ENCODE measurements at regions not wholly inside any gene's neighbourhood (a gene's known extent, or its start where the extent isn't known, plus 50 kb on each side); places are given as distances from the start of the nearest gene placed in this dataset.

DNA sequence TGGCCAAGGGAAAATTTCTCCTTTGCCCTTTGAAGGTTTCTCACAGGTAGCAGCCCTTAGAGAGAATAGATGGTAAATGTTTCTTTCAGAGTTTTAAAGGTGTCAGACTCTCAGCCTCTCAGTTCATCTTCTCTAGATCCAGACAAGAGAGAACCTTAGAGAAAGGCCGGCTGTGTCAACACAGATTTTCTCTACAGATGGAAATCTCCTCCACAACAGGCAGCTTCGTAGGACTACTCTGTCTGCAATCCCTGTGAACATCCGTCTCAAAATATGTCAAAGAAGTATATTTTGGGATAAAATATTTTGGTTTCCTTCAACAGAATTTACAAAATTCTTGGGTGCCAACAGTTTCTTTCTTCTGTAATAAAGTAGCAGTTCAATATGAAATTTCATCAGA, 282.1 kb upstream of the POU1F1 start:
- H3K27ac ChIP-seq, result no peak overlapping the region

DNA sequence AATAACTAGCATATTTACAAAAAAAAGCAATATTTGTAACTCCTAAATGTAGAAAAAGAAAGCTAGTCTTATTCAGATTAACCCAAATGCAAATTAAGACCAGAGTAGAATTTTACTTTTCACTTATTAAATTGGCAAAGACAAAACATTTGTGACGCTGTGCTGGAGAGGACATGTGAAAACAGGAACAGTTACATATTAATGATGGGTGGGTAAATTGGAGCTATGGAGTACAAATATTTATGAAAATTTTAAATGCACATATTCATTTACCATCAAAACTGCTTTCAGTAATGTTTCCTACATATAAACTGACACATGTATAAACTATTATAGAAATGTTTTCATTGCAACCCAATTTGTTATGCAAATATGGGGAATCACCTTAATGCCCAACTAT, 278.9 kb upstream of the POU1F1 start:
- no peaks in the 10 kb centered on the region for H3K9me3 ChIP-seq
- TF ChIP-seq POLR2AphosphoS5 (IDR thresholded peaks at IDR 0.05) (no peak), EP300 (IDR thresholded peaks at IDR 0.05) (no peak), POLR2A (IDR thresholded peaks at IDR 0.05) (no peak)
- TF ChIP-seq, protein P1, sequence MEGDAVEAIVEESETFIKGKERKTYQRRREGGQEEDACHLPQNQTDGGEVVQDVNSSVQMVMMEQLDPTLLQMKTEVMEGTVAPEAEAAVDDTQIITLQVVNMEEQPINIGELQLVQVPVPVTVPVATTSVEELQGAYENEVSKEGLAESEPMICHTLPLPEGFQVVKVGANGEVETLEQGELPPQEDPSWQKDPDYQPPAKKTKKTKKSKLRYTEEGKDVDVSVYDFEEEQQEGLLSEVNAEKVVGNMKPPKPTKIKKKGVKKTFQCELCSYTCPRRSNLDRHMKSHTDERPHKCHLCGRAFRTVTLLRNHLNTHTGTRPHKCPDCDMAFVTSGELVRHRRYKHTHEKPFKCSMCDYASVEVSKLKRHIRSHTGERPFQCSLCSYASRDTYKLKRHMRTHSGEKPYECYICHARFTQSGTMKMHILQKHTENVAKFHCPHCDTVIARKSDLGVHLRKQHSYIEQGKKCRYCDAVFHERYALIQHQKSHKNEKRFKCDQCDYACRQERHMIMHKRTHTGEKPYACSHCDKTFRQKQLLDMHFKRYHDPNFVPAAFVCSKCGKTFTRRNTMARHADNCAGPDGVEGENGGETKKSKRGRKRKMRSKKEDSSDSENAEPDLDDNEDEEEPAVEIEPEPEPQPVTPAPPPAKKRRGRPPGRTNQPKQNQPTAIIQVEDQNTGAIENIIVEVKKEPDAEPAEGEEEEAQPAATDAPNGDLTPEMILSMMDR (IDR thresholded peaks at IDR 0.05), result no peak
- no peak for ATAC-seq
- H3K27ac ChIP-seq, result no peak overlapping the region
- 0% methylated on average over 1 of the region's 1 CpG for WGBS, 2 donors (ENCODE audit: low coverage in 1 of 2)
- H3K4me1 ChIP-seq, result no peaks in the 10 kb centered on the region
- H3K27me3 ChIP-seq, result no peaks in the 10 kb centered on the region
- H3K36me3 ChIP-seq, result no peaks in the 10 kb centered on the region
- H3K4me3 ChIP-seq, result no peak overlapping the region

More for the DNA sequence above, 282.1 kb upstream of the POU1F1 start:
- Histone ChIP-seq H3K9me3 (peaks cover 0 to 8% (median 0%) of the 10 kb centered on the region in 3 donors), H3K4me1 (no peaks in the 10 kb centered on the region), H3K4me3 (no peak overlapping the region), H3K27me3 (no peaks in the 10 kb centered on the region), H3K36me3 (no peaks in the 10 kb centered on the region)
- 54% methylated on average over 3 of the region's 3 CpGs; no CpG with 5 or more reads in 1 of the 2 donors for WGBS, 2 donors (ENCODE audit: low coverage in 1 of 2)
- no peak for TF ChIP-seq POLR2AphosphoS5 (IDR thresholded peaks at IDR 0.05)
- TF ChIP-seq, protein P1 (IDR thresholded peaks at IDR 0.05), result no peak
- TF ChIP-seq POLR2A (IDR thresholded peaks at IDR 0.05), result no peak
- TF ChIP-seq EP300 (IDR thresholded peaks at IDR 0.05), result no peak
- ATAC-seq, result no peak

DNA sequence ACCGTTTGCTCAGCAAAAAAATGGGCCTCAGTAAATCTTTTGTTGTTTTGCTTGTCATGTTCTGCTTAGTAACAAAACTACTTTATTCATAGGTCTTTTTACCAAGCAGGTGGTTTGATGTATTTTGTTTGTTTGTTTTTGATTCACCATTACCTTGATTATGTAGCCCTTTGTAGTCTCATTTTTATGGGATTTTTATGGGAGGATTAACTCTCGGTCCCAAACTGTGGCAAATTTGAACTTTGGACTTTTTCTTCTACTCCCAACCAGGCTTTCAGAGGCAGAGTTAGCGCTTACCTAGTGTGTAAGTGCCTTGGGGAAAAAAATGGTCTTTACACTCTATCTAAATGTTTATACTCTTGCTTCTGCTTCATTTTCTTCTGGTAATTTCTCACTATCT, 276.7 kb upstream of the POU1F1 start:
- Histone ChIP-seq H3K27me3 (no peaks in the 10 kb centered on the region), H3K36me3 (no peaks in the 10 kb centered on the region), H3K27ac (no peak overlapping the region), H3K4me1 (no peaks in the 10 kb centered on the region), H3K4me3 (no peak overlapping the region), H3K9me3 (no peaks in the 10 kb centered on the region)
- ATAC-seq, result no peak
- TF ChIP-seq, protein P1 (IDR thresholded peaks at IDR 0.05), result no peak
- TF ChIP-seq POLR2A (IDR thresholded peaks at IDR 0.05), result no peak
- TF ChIP-seq EP300 (IDR thresholded peaks at IDR 0.05), result no peak
- no peak for TF ChIP-seq POLR2AphosphoS5 (IDR thresholded peaks at IDR 0.05)
- WGBS, 2 donors (ENCODE audit: low coverage in 1 of 2), result 74 to 86% methylated on average over 3 of the region's 3 CpGs

DNA sequence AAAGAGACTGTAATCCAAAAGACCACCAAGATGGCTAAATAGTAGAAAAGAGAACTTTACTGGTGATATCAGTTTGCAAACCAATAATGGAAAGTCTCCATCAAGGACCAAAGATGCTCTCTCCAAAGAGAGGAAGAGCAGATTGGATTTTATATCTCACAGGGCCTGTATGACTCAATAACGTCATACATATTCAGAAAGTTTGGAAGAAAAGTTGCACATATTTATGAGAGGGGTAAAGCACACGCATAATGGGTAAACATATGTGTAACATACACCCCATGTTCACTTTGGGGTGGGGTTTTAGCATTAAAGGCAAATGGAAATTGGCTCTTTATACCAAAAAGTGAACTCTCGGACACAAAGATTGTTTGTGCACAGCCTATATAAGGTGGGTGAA, 274.5 kb upstream of the POU1F1 start:
- ATAC-seq, result no peak
- 85 to 87% methylated on average over 3 of the region's 3 CpGs for WGBS, 2 donors (ENCODE audit: low coverage in 1 of 2)

DNA sequence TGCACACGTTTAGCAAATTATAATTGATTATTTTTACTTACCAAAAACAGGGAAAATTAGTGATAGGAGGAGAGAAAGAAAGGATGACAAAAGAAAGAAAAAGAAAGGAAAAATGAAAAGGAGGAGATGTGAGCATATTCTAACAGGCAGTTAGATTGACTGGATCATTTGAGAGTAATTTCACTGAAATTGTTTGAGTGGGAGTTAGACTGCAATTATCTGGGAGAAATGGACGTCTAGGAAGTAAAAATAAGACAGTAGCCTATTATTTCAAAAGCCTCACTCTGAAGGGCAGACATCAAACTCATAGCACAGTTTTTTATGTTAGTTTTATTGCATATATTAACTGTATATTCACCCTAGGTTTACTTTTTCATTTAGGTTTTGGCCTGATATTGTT, 272.8 kb upstream of the POU1F1 start:
- no peak for ATAC-seq
- WGBS, 2 donors (ENCODE audit: low coverage in 1 of 2), result 41 to 63% methylated on average over 2 of the region's 2 CpGs
- Histone ChIP-seq H3K36me3 (no peaks in the 10 kb centered on the region), H3K4me1 (no peaks in the 10 kb centered on the region), H3K4me3 (no peak overlapping the region), H3K27ac (no peak overlapping the region), H3K27me3 (no peaks in the 10 kb centered on the region), H3K9me3 (no peaks in the 10 kb centered on the region)
- TF ChIP-seq, protein P1 (IDR thresholded peaks at IDR 0.05), result no peak

More for the DNA sequence above, 274.5 kb upstream of the POU1F1 start:
- Histone ChIP-seq H3K9me3 (no peaks in the 10 kb centered on the region), H3K36me3 (no peaks in the 10 kb centered on the region), H3K4me3 (no peak overlapping the region), H3K4me1 (no peaks in the 10 kb centered on the region), H3K27ac (no peak overlapping the region), H3K27me3 (no peaks in the 10 kb centered on the region)
- no peak for TF ChIP-seq POLR2AphosphoS5 (IDR thresholded peaks at IDR 0.05)
- TF ChIP-seq, protein P1 (IDR thresholded peaks at IDR 0.05), result no peak
- TF ChIP-seq EP300 (IDR thresholded peaks at IDR 0.05), result no peak
- TF ChIP-seq POLR2A (IDR thresholded peaks at IDR 0.05), result no peak

Measured in gastroesophageal sphincter (tissue), 4 donors.